ENCODE measurements at regions not wholly inside any gene's neighbourhood (a gene's known extent, or its start where the extent isn't known, plus 50 kb on each side); places are given as distances from the start of the nearest gene placed in this dataset.

GRCh38 chr3:76231258-76231657 lies 445.9 kb upstream of the ZNF717 start:
- no peak for TF ChIP-seq TCF12 (IDR thresholded peaks at IDR 0.05; ENCODE audit: low read depth)
- TF ChIP-seq TAF1 (IDR thresholded peaks at IDR 0.05; ENCODE audit: low read depth), result no peak
- no peak for TF ChIP-seq FOXM1 (IDR thresholded peaks at IDR 0.05; ENCODE audit: borderline replicate concordance, low read depth)

DNA sequence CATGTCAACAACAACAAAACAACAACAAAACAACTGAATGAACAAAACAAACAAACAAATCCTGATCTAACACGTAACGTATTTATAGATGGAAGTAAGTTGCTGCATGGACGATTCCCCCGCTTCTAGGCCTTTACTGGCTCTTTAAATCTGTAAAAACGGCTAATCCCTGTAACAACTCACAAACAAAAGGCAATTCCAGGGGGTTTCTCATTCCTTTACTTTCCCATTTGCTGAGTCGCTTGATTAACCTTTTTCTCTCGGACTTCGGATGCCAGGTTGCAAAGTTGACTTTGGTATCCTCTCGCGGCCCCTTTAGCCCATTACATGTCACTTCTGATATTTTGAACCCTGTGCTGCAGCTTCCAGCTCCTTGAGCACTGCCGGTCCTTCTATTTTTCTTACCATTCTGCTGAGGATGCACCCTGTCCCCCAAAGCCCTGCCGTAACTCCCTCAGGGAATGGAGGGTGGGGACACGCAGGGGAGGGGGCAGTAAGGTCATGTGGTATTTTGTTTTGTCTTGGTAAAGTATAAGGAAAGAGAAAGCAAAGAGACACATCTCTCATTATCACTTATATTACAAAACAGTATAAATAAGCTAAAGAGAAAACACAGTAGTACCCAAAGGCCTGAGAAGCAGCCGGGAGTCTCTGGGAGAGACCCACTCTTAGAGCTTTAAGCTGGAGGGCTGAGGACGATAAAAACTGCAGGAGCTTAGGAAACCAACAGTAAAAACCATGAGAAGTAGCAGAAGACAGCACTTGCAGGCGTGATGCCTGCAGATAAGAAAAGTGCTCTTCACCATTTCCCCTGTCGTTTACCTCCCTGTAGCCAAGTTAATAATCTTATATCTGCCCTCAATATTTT lies 457.8 kb upstream of the ZNF717 start:
- TF ChIP-seq TCF12 (IDR thresholded peaks at IDR 0.05; ENCODE audit: low read depth), result no peak
- TF ChIP-seq REST (IDR thresholded peaks at IDR 0.05; ENCODE audit: low read depth), result no peak
- TF ChIP-seq EP300 (IDR thresholded peaks at IDR 0.05; ENCODE audit: borderline replicate concordance), result no peak
- no peak for TF ChIP-seq FOXM1 (IDR thresholded peaks at IDR 0.05; ENCODE audit: borderline replicate concordance, low read depth)
- TF ChIP-seq TEAD4 (IDR thresholded peaks at IDR 0.05), result no peak
- no peak for TF ChIP-seq EGR1 (IDR thresholded peaks at IDR 0.05)
- no peak for TF ChIP-seq RAD21 (IDR thresholded peaks at IDR 0.05; ENCODE audit: low read depth)
- TF ChIP-seq ZBTB7A (IDR thresholded peaks at IDR 0.05; ENCODE audit: low read depth), result no peak
- no peak for TF ChIP-seq CREB1 (IDR thresholded peaks at IDR 0.05; ENCODE audit: low read depth)
- TF ChIP-seq MAX (IDR thresholded peaks at IDR 0.05), result no peak
- no peak for TF ChIP-seq YY1 (IDR thresholded peaks at IDR 0.05; ENCODE audit: low read depth)
- no peak for TF ChIP-seq CEBPB (IDR thresholded peaks at IDR 0.05)
- TF ChIP-seq USF1 (IDR thresholded peaks at IDR 0.05), result no peak

- TF ChIP-seq TAF1 (IDR thresholded peaks at IDR 0.05; ENCODE audit: low read depth) (no peak), MAX (IDR thresholded peaks at IDR 0.05) (no peak)
Observed at GRCh38 chr3:76245073-76245472, 459.7 kb upstream of the ZNF717 start.

DNA sequence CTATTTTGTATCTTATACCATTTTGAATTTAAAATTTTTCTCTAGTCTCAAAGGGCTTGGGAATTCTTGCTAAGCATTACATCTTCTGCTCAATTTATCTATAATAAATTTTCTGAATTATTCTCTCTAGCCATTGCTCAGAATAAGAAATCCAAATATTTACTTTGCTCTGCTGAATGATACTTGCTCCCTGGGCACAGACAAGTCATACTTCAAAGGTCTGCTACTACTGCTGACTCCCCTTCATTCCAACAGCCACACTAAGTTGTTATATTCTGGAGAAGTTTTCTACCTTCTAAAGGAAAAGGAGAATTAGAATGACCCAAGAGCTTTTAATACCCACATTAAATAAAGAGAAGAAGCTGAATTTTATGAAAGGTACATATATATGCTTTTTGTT lies 460.3 kb upstream of the ZNF717 start:
- TF ChIP-seq USF1 (IDR thresholded peaks at IDR 0.05) (no peak), EP300 (IDR thresholded peaks at IDR 0.05; ENCODE audit: borderline replicate concordance) (no peak)

GRCh38 chr3:76264496-76264895 lies 479.1 kb upstream of the ZNF717 start:
- TF ChIP-seq MAX (IDR thresholded peaks at IDR 0.05), result no peak
- TF ChIP-seq YY1 (IDR thresholded peaks at IDR 0.05; ENCODE audit: low read depth), result no peak
- no peak for TF ChIP-seq USF1 (IDR thresholded peaks at IDR 0.05)
- no peak for TF ChIP-seq RAD21 (IDR thresholded peaks at IDR 0.05; ENCODE audit: low read depth)

GRCh38 chr3:76264911-76265310 lies 479.6 kb upstream of the ZNF717 start:
- TF ChIP-seq TCF12 (IDR thresholded peaks at IDR 0.05; ENCODE audit: low read depth) (no peak), CREB1 (IDR thresholded peaks at IDR 0.05; ENCODE audit: low read depth) (no peak), YY1 (IDR thresholded peaks at IDR 0.05; ENCODE audit: low read depth) (no peak), REST (IDR thresholded peaks at IDR 0.05; ENCODE audit: low read depth) (no peak), NFIC (IDR thresholded peaks at IDR 0.05) (no peak), CEBPB (IDR thresholded peaks at IDR 0.05) (no peak), TAF1 (IDR thresholded peaks at IDR 0.05; ENCODE audit: low read depth) (no peak), ZBTB7A (IDR thresholded peaks at IDR 0.05; ENCODE audit: low read depth) (no peak), EGR1 (IDR thresholded peaks at IDR 0.05) (no peak), RAD21 (IDR thresholded peaks at IDR 0.05; ENCODE audit: low read depth) (no peak), MAX (IDR thresholded peaks at IDR 0.05) (no peak), FOXM1 (IDR thresholded peaks at IDR 0.05; ENCODE audit: borderline replicate concordance, low read depth) (no peak), USF1 (IDR thresholded peaks at IDR 0.05) (no peak), EP300 (IDR thresholded peaks at IDR 0.05; ENCODE audit: borderline replicate concordance) (no peak), TEAD4 (IDR thresholded peaks at IDR 0.05) (no peak)
